IMR-90 (cell line): ENCODE measurements at regions not wholly inside any gene's neighbourhood (a gene's known extent, or its start where the extent isn't known, plus 50 kb on each side); places are given as distances from the start of the nearest gene placed in this dataset.

Experiments used
- ATAC-seq: fragments of 200-7000 bp; cut with Tn5 transposase; 2 replicates; pipeline ENCODE4 v1.9.1; 2020; ENCODE audit warnings: low read depth, mild to moderate bottlenecking, moderate library complexity
- BruUV-seq: library from RNA; stranded (reverse); fragments of 400-500 nt; replicated peaks from 2 replicates; lab custom pipeline; 2021; lab: Mats Ljungman, UMichigan
- CTCF ChIA-PET: fragments of 300-600 bp; formaldehyde crosslinking; extraction: SDS; loops from one replicate; lab custom pipeline; 2021; ENCODE audit warnings: antibody characterized with exemption; lab: Yijun Ruan, JAX
- POLR2A ChIA-PET: fragments of 300-600 bp; sonication (Branson Sonifier 250); formaldehyde crosslinking; loops from one replicate; lab custom pipeline; 2022; ENCODE audit warnings: antibody characterized with exemption; ENCODE audit not compliant: unreplicated experiment; lab: Charles Lee
- DNase-seq: peaks from one replicate; pipeline ENCODE4 v3.0.0; 2013
- H2AFZ ChIP-seq: replicated peaks from 2 replicates; pipeline ENCODE3; 2013; ENCODE audit warnings: low read length, mild to moderate bottlenecking; ENCODE audit not compliant: poor library complexity
- H2AK5ac ChIP-seq: 2 replicates; pipeline ENCODE4 v1.6.1; 2013; ENCODE audit warnings: low read depth, low read length, inconsistent platforms
- H2AK9ac ChIP-seq: replicated peaks from 2 replicates; pipeline ENCODE3; 2013; ENCODE audit warnings: mild to moderate bottlenecking, low read depth, low read length, moderate library complexity; ENCODE audit not compliant: poor library complexity
- H2BK120ac ChIP-seq: 2 replicates; pipeline ENCODE4 v1.6.1; 2013; ENCODE audit warnings: low read depth, low read length, inconsistent platforms
- H2BK15ac ChIP-seq: 3 replicates; pipeline ENCODE4 v1.6.1; 2013; ENCODE audit warnings: low read depth, low read length, inconsistent platforms
- H2BK20ac ChIP-seq: 2 replicates; pipeline ENCODE4 v1.6.1; 2013; ENCODE audit warnings: low read depth, mild to moderate bottlenecking, inconsistent platforms, low read length, moderate library complexity
- H2BK5ac ChIP-seq: 2 replicates; pipeline ENCODE4 v1.6.1; 2013; ENCODE audit warnings: mild to moderate bottlenecking, low read depth, low read length, inconsistent platforms; ENCODE audit not compliant: poor library complexity, severe bottlenecking
- H3K14ac ChIP-seq: replicated peaks from 2 replicates; pipeline ENCODE4 v1.6.1; 2013; ENCODE audit warnings: low read depth, low read length, inconsistent platforms
- H3K18ac ChIP-seq: 2 replicates; pipeline ENCODE4 v1.6.1; 2013; ENCODE audit warnings: low read depth, low read length, control low read depth
- H3K23ac ChIP-seq: 2 replicates; pipeline ENCODE4 v1.6.1; 2013; ENCODE audit warnings: low read depth, low read length, inconsistent platforms
- H3K27ac ChIP-seq: 2 replicates; pipeline ENCODE4 v1.5.1; 2013; ENCODE audit warnings: mild to moderate bottlenecking, control low read depth, low read length; ENCODE audit not compliant: insufficient read depth
- H3K27me3 ChIP-seq: 2 replicates; pipeline ENCODE4 v1.6.1; 2013; ENCODE audit warnings: low read length; ENCODE audit not compliant: control insufficient read depth, insufficient read depth
- H3K36me3 ChIP-seq: 2 replicates; pipeline ENCODE4 v1.6.1; 2013; ENCODE audit warnings: low read length, mixed read lengths; ENCODE audit not compliant: control insufficient read depth, insufficient read depth
- H3K4ac ChIP-seq: 2 replicates; pipeline ENCODE4 v1.6.1; 2013; ENCODE audit warnings: low read depth, low read length, inconsistent platforms
- H3K4me1 ChIP-seq: 2 replicates; pipeline ENCODE4 v1.6.1; 2013; ENCODE audit warnings: low read length, mixed read lengths; ENCODE audit not compliant: control insufficient read depth, insufficient read depth
- H3K4me2 ChIP-seq: 2 replicates; pipeline ENCODE4 v1.6.1; 2013; ENCODE audit warnings: low read depth, mild to moderate bottlenecking, control low read depth, low read length, moderate library complexity
- H3K4me3 ChIP-seq: 2 replicates; pipeline ENCODE4 v1.5.1; 2013; ENCODE audit warnings: low read depth, mild to moderate bottlenecking, control low read depth, low read length, moderate library complexity; ENCODE audit not compliant: insufficient read depth
- H3K56ac ChIP-seq: 2 replicates; pipeline ENCODE4 v1.6.1; 2013; ENCODE audit warnings: low read length, inconsistent platforms; ENCODE audit not compliant: insufficient read depth; ENCODE audit errors: extremely low read depth
- H3K79me1 ChIP-seq, 2 experiments: 2 replicates each; pipeline ENCODE4 v1.6.1; 2013; ENCODE audit warnings: low read length in 2 of 2, inconsistent platforms in 1 of 2, low read depth in 1 of 2
- H3K9ac ChIP-seq: 2 replicates; pipeline ENCODE4 v1.6.1; 2013; ENCODE audit warnings: low read depth, low read length, control low read depth
- H3K9me1 ChIP-seq: 2 replicates; pipeline ENCODE4 v1.6.1; 2013; ENCODE audit warnings: low read length, inconsistent platforms; ENCODE audit not compliant: insufficient read depth
- H3K9me3 ChIP-seq: 2 replicates; pipeline ENCODE4 v1.6.1; 2013; ENCODE audit warnings: low read length; ENCODE audit not compliant: control insufficient read depth, insufficient read depth
- H4K20me1 ChIP-seq: 2 replicates; pipeline ENCODE4 v1.6.1; 2013; ENCODE audit warnings: low read length, inconsistent platforms; ENCODE audit not compliant: insufficient read depth
- H4K5ac ChIP-seq: 2 replicates; pipeline ENCODE4 v1.6.1; 2013; ENCODE audit warnings: mild to moderate bottlenecking, low read depth, low read length, control low read depth
- H4K8ac ChIP-seq, 2 experiments: 2 replicates each; pipeline ENCODE4 v1.6.1; 2013; ENCODE audit warnings: low read depth in 2 of 2, low read length in 2 of 2, control low read depth in 1 of 2, inconsistent platforms in 1 of 2
- H4K91ac ChIP-seq: 2 replicates; pipeline ENCODE4 v1.6.1; 2013; ENCODE audit warnings: low read depth, low read length, inconsistent platforms; ENCODE audit not compliant: insufficient read depth
- NFE2L2 ChIP-seq: fragments of 150-350 bp; IDR thresholded peaks from 2 replicates; pipeline ENCODE4 v1.6.1; 2016; ENCODE audit warnings: low read depth, mild to moderate bottlenecking, low read length
- POLR2A ChIP-seq: IDR thresholded peaks from 2 replicates; pipeline ENCODE4 v1.6.1; 2012; ENCODE audit warnings: mild to moderate bottlenecking, low read depth, low read length
- WGBS, 2 experiments: methylation state at CpG; one replicate each; pipeline versions ENCODE4 v1.1.5 to v1.1.7; 2013; ENCODE audit warnings: missing lambda C conversion rate in 2 of 2; ENCODE audit not compliant: insufficient read length in 1 of 2; ENCODE audit errors: extremely low coverage in 2 of 2; 5-methylcytosine and 5-hydroxymethylcytosine counted together
- dilution Hi-C: fragments of 300-500 bp; cut with HindIII; formaldehyde crosslinking; loops from one replicate; pipeline ENCODE4 v1.14.3; 2018; ENCODE audit warnings: low sequenced_read_pairs; ENCODE audit not compliant: unreplicated experiment
- in situ Hi-C: fragments of 300-500 bp; cut with MboI; formaldehyde crosslinking; loops from 3 replicates; pipeline ENCODE4 v1.14.3; 2019; ENCODE audit warnings: low sequenced_read_pairs, inconsistent platforms, mixed read lengths
- intact Hi-C: fragments of 100-400 bp; cut with micrococcal nuclease; formaldehyde crosslinking; loops from 2 replicates; pipeline ENCODE4 v1.10.0; 2022

GRCh38 chr11:15347969-15348734 is 233.4 kb downstream of the INSC start:
- H3K23ac ChIP-seq: no peak overlapping the region
- no peak overlapping the region for H3K4me3 ChIP-seq
- H3K9ac ChIP-seq: no peak overlapping the region
- intact Hi-C loops: no loop called here
- H2AK9ac ChIP-seq: no peak overlapping the region
- H3K4me1 ChIP-seq: no peaks in the 10 kb centered on the region
- no peaks in the 10 kb centered on the region for H4K20me1 ChIP-seq
- no peak overlapping the region for H3K56ac ChIP-seq
- no peak overlapping the region for H4K8ac ChIP-seq
- DNase-seq (no peak), ATAC-seq (no peak)
- ChIA-PET CTCF (no interaction called here), POLR2A (interaction anchor here (0.6 kb wide), 1 partner anchor 587 kb away, joined by 3 read pairs; no protein-coding TSS in a partner anchor)
- no peak overlapping the region for H4K91ac ChIP-seq
- no peaks in the 10 kb centered on the region for H3K27me3 ChIP-seq
- no peak overlapping the region for H3K18ac ChIP-seq
- no peaks in the 10 kb centered on the region for H3K9me1 ChIP-seq
- no peak overlapping the region for H2BK20ac ChIP-seq
- no peak overlapping the region for H3K4ac ChIP-seq
- no TSS peak for BruUV-seq
- in situ Hi-C loops: no loop called here
- H3K27ac ChIP-seq: no peak overlapping the region
- H2AFZ ChIP-seq: no peak overlapping the region
- no peaks in the 10 kb centered on the region for H3K79me1 ChIP-seq
- no peak overlapping the region for H2AK5ac ChIP-seq
- no peak overlapping the region for H2BK15ac ChIP-seq
- TF ChIP-seq NFE2L2: no peak
- TF ChIP-seq POLR2A: no peak
- dilution Hi-C loops: no loop called here
- no peak overlapping the region for H3K14ac ChIP-seq
- no peaks in the 10 kb centered on the region for H3K9me3 ChIP-seq
- no peak overlapping the region for H4K5ac ChIP-seq
- no CpG with 5 or more reads among the region's 2 CpGs for WGBS, 2 experiments
- H2BK5ac ChIP-seq: no peak overlapping the region
- no peaks in the 10 kb centered on the region for H3K36me3 ChIP-seq
- no peak overlapping the region for H3K4me2 ChIP-seq
- no peak overlapping the region for H2BK120ac ChIP-seq
